Eye (tissue), 1 donor: ENCODE measurements at regions not wholly inside any gene's neighbourhood (a gene's known extent, or its start where the extent isn't known, plus 50 kb on each side); places are given as distances from the start of the nearest gene placed in this dataset.
A peak's percentile ranks its signal among the peaks of the same experiment; 100 is the strongest.

ENCODE experiments used
- DNase-seq: peaks from one replicate; pipeline ENCODE4 v3.0.0-alpha.2; 2015

- no peak for DNase-seq
Observed at GRCh38 chr6:48809700-48810099, 653.4 kb downstream of the MMUT start.

GRCh38 chr6:48809245-48809644 lies 653.8 kb downstream of the MMUT start:
- no peak for DNase-seq

- no peak for DNase-seq
Observed at GRCh38 chr6:48798296-48798695, 664.8 kb downstream of the MMUT start.

- peak; percentile 44 for DNase-seq
Observed at GRCh38 chr6:48782225-48782624, 671.2 kb upstream of the PTCHD4 start.

- DNase-seq, result no peak
Observed at GRCh38 chr6:48777411-48777810, 666.4 kb upstream of the PTCHD4 start.

GRCh38 chr6:48775157-48775556 lies 664.2 kb upstream of the PTCHD4 start:
- no peak for DNase-seq

- no peak for DNase-seq
Observed at GRCh38 chr6:48774276-48774675, 663.3 kb upstream of the PTCHD4 start.

GRCh38 chr6:48766349-48766748 lies 655.4 kb upstream of the PTCHD4 start:
- no peak for DNase-seq

GRCh38 chr6:48765352-48765961 lies 654.5 kb upstream of the PTCHD4 start:
- peak; percentile 88 for DNase-seq

GRCh38 chr6:48764286-48765044 lies 653.5 kb upstream of the PTCHD4 start:
- DNase-seq, result no peak

- no peak for DNase-seq
Observed at GRCh38 chr6:48757661-48758060, 646.7 kb upstream of the PTCHD4 start.

GRCh38 chr6:48755315-48755714 lies 644.3 kb upstream of the PTCHD4 start:
- DNase-seq, result no peak

- DNase-seq, result peak; percentile 80
Observed at GRCh38 chr6:48754641-48755040, 643.6 kb upstream of the PTCHD4 start.

GRCh38 chr6:48750861-48751260 lies 639.9 kb upstream of the PTCHD4 start:
- peak; percentile 83 for DNase-seq

- peak; percentile 10 for DNase-seq
Observed at GRCh38 chr6:48747471-48747870, 636.5 kb upstream of the PTCHD4 start.

- DNase-seq, result no peak
Observed at GRCh38 chr6:48747040-48747439, 636.0 kb upstream of the PTCHD4 start.

- DNase-seq, result no peak
Observed at GRCh38 chr6:48744948-48745347, 634.0 kb upstream of the PTCHD4 start.

GRCh38 chr6:48743738-48744137 lies 632.7 kb upstream of the PTCHD4 start:
- peak; percentile 20 for DNase-seq

- DNase-seq, result peak; percentile 12
Observed at GRCh38 chr6:48736501-48737206, 625.7 kb upstream of the PTCHD4 start.

GRCh38 chr6:48735846-48736245 lies 624.8 kb upstream of the PTCHD4 start:
- DNase-seq, result no peak

- DNase-seq, result no peak
Observed at GRCh38 chr6:48733581-48733980, 622.6 kb upstream of the PTCHD4 start.

- DNase-seq, result no peak
Observed at GRCh38 chr6:48714699-48715098, 603.7 kb upstream of the PTCHD4 start.

GRCh38 chr6:48714250-48714649 lies 603.3 kb upstream of the PTCHD4 start:
- DNase-seq, result peak; percentile 4

GRCh38 chr6:48713612-48714011 lies 602.6 kb upstream of the PTCHD4 start:
- DNase-seq, result no peak
